Small intestine (tissue), 7 donors: ENCODE measurements at regions not wholly inside any gene's neighbourhood (a gene's known extent, or its start where the extent isn't known, plus 50 kb on each side); places are given as distances from the start of the nearest gene placed in this dataset.

ENCODE experiments used
- DNase-seq, 2 donors: peaks; one replicate each; pipeline versions ENCODE4 v3.0.0 to v3.0.0-alpha.2; 2013
- FAIRE-seq: peaks from 2 replicates; lab custom pipeline; 2012; peaks lifted over from hg19 to GRCh38; lab: Jason Lieb, UNC
- H3K27ac ChIP-seq, 3 donors: one replicate each; pipeline ENCODE4 v1.5.1; 2013; ENCODE audit warnings: low read length in 2 of 3, mild to moderate bottlenecking in 2 of 3, control low read depth in 1 of 3, inconsistent platforms in 1 of 3, low read depth in 1 of 3, moderate library complexity in 1 of 3
- H3K27me3 ChIP-seq, 3 donors: one replicate each; pipeline ENCODE4 v1.6.1; 2013; ENCODE audit warnings: low read length in 3 of 3, inconsistent platforms in 1 of 3; ENCODE audit not compliant: control insufficient read depth in 3 of 3, insufficient read depth in 3 of 3
- H3K36me3 ChIP-seq, 3 donors: one replicate each; pipeline ENCODE4 v1.6.1; 2013; ENCODE audit warnings: low read length in 3 of 3, inconsistent platforms in 1 of 3, low read depth in 1 of 3, mild to moderate bottlenecking in 1 of 3, moderate library complexity in 1 of 3; ENCODE audit not compliant: control insufficient read depth in 3 of 3, insufficient read depth in 2 of 3
- H3K4me1 ChIP-seq, 3 donors: one replicate each; pipeline ENCODE4 v1.6.1; 2013; ENCODE audit warnings: low read length in 2 of 3, inconsistent platforms in 1 of 3, low read depth in 1 of 3, mild to moderate bottlenecking in 1 of 3, moderate library complexity in 1 of 3; ENCODE audit not compliant: control insufficient read depth in 3 of 3, insufficient read depth in 2 of 3
- H3K4me3 ChIP-seq, 3 donors: one replicate each; pipeline ENCODE4 v1.5.1; 2013; ENCODE audit warnings: low read length in 3 of 3, control low read depth in 1 of 3, inconsistent platforms in 1 of 3, low read depth in 1 of 3, mild to moderate bottlenecking in 1 of 3, moderate library complexity in 1 of 3
- H3K9me3 ChIP-seq, 2 donors: one replicate each; pipeline ENCODE4 v1.6.1; 2013; ENCODE audit warnings: low read depth in 1 of 2, low read length in 1 of 2; ENCODE audit not compliant: control insufficient read depth in 2 of 2, insufficient read depth in 1 of 2
- WGBS, 3 donors: extraction: QIAGEN DNeasy Blood & Tissue Kit; methylation state at CpG; one replicate each; pipeline ENCODE4 v1.1.7; 2013; 5-methylcytosine and 5-hydroxymethylcytosine counted together
- donor health status: healthy with polysubstance abuse.
- donor health status: control.
- donor health status: control.
- donor health status: Bipolar disorder and iron deficiency.
- donor health status: healthy.

GRCh38 chr12:74619884-74620283 is 82.2 kb downstream of the ATXN7L3B start:
- DNase-seq (peak; percentile 35 to 59), FAIRE-seq (no peak)
- H3K27me3 ChIP-seq, result no peaks in the 10 kb centered on the region
- no peaks in the 10 kb centered on the region for H3K9me3 ChIP-seq
- 19 to 56% (median 44%) methylated on average over 1 of the region's 1 CpG for WGBS, 3 donors
- H3K36me3 ChIP-seq, result no peaks in the 10 kb centered on the region
- H3K4me3 ChIP-seq, result no peak overlapping the region
- peak overlapping the region in 1 of 3 donors; percentile 14 for H3K27ac ChIP-seq
- peaks cover 0 to 3% (median 0%) of the 10 kb centered on the region in 3 donors for H3K4me1 ChIP-seq

GRCh38 chr12:74620921-74621320 is 83.3 kb downstream of the ATXN7L3B start:
- WGBS, 3 donors, result 42 to 52% (median 49%) methylated on average over 2 of the region's 2 CpGs
- DNase-seq (no peak), FAIRE-seq (no peak)
- Histone ChIP-seq H3K4me3 (no peak overlapping the region), H3K36me3 (no peaks in the 10 kb centered on the region), H3K9me3 (no peaks in the 10 kb centered on the region), H3K27me3 (no peaks in the 10 kb centered on the region), H3K27ac (no peak overlapping the region), H3K4me1 (peaks cover 0 to 3% (median 0%) of the 10 kb centered on the region in 3 donors)

- H3K27me3 ChIP-seq, result no peaks in the 10 kb centered on the region
- WGBS, 3 donors, result 57 to 59% (median 58%) methylated on average over 3 of the region's 3 CpGs
- H3K4me3 ChIP-seq, result no peak overlapping the region
- FAIRE-seq (no peak), DNase-seq (no peak)
- no peaks in the 10 kb centered on the region for H3K9me3 ChIP-seq
- H3K27ac ChIP-seq, result no peak overlapping the region
- H3K36me3 ChIP-seq, result no peaks in the 10 kb centered on the region
- H3K4me1 ChIP-seq, result peaks cover 0 to 3% (median 0%) of the 10 kb centered on the region in 3 donors
These were observed 86.6 kb downstream of the ATXN7L3B start for GRCh38 chr12:74624201-74624600.

GRCh38 chr12:74626397-74626796 is 88.8 kb downstream of the ATXN7L3B start:
- Histone ChIP-seq H3K4me1 (no peaks in the 10 kb centered on the region), H3K27ac (no peak overlapping the region), H3K36me3 (no peaks in the 10 kb centered on the region), H3K27me3 (no peaks in the 10 kb centered on the region), H3K4me3 (no peak overlapping the region), H3K9me3 (no peaks in the 10 kb centered on the region)
- FAIRE-seq (no peak), DNase-seq (no peak)

- no peak overlapping the region for H3K4me3 ChIP-seq
- H3K27ac ChIP-seq, result no peak overlapping the region
- 80 to 89% (median 82%) methylated on average over 2 of the region's 2 CpGs for WGBS, 3 donors
- H3K36me3 ChIP-seq, result no peaks in the 10 kb centered on the region
- H3K27me3 ChIP-seq, result no peaks in the 10 kb centered on the region
- FAIRE-seq (no peak), DNase-seq (no peak)
- no peaks in the 10 kb centered on the region for H3K9me3 ChIP-seq
- no peaks in the 10 kb centered on the region for H3K4me1 ChIP-seq
These were observed 103.6 kb downstream of the ATXN7L3B start for GRCh38 chr12:74641262-74641661.

- Histone ChIP-seq H3K27me3 (no peaks in the 10 kb centered on the region), H3K4me1 (no peaks in the 10 kb centered on the region), H3K9me3 (no peaks in the 10 kb centered on the region), H3K27ac (no peak overlapping the region), H3K36me3 (no peaks in the 10 kb centered on the region), H3K4me3 (no peak overlapping the region)
- no peak for FAIRE-seq
- WGBS, 3 donors, result 45 to 69% (median 56%) methylated on average over 2 of the region's 2 CpGs
- DNase-seq, result no peak
These were observed 104.1 kb downstream of the ATXN7L3B start for GRCh38 chr12:74641694-74642093.

- H3K27me3 ChIP-seq, result no peaks in the 10 kb centered on the region
- no peak overlapping the region for H3K4me3 ChIP-seq
- WGBS, 3 donors, result 33 to 62% (median 41%) methylated on average over 1 of the region's 1 CpG
- no peaks in the 10 kb centered on the region for H3K9me3 ChIP-seq
- no peak for DNase-seq
- H3K27ac ChIP-seq, result no peak overlapping the region
- no peaks in the 10 kb centered on the region for H3K4me1 ChIP-seq
- FAIRE-seq, result no peak
- no peaks in the 10 kb centered on the region for H3K36me3 ChIP-seq
These were observed 107.0 kb downstream of the ATXN7L3B start for GRCh38 chr12:74644681-74645080.

- Histone ChIP-seq H3K27me3 (no peaks in the 10 kb centered on the region), H3K9me3 (no peaks in the 10 kb centered on the region), H3K36me3 (no peaks in the 10 kb centered on the region), H3K27ac (no peak overlapping the region), H3K4me1 (no peaks in the 10 kb centered on the region), H3K4me3 (no peak overlapping the region)
- WGBS, 3 donors, result 11 to 16% (median 13%) methylated on average over 1 of the region's 1 CpG
- peak in 1 of 2 donors; percentile 31 for DNase-seq
- FAIRE-seq, result no peak
These were observed 109.2 kb downstream of the ATXN7L3B start for GRCh38 chr12:74646831-74647230.

- no peak for DNase-seq
- Histone ChIP-seq H3K9me3 (no peaks in the 10 kb centered on the region), H3K4me3 (no peak overlapping the region), H3K27ac (no peak overlapping the region), H3K27me3 (no peaks in the 10 kb centered on the region), H3K4me1 (no peaks in the 10 kb centered on the region), H3K36me3 (no peaks in the 10 kb centered on the region)
- FAIRE-seq, result no peak
- 17 to 19% (median 17%) methylated on average over 2 of the region's 2 CpGs for WGBS, 3 donors
These were observed 109.6 kb downstream of the ATXN7L3B start for GRCh38 chr12:74647256-74647655.
